ENCODE measurements at regions not wholly inside any gene's neighbourhood (a gene's known extent, or its start where the extent isn't known, plus 50 kb on each side); places are given as distances from the start of the nearest gene placed in this dataset.

GRCh38 chr3:190790185-190790584 lies 72.3 kb downstream of the GMNC start:
- H3K9me3 ChIP-seq (ENCODE audit: low read length): no peaks in the 10 kb centered on the region
- H3K4me1 ChIP-seq (ENCODE audit: insufficient read depth, low read length, poor library complexity, severe bottlenecking): no peaks in the 10 kb centered on the region
- ChIA-PET POLR2A (interaction anchor here (0.5 kb wide), 1 partner anchor 656 kb away, joined by 3 read pairs; no protein-coding TSS in a partner anchor), CTCF (ENCODE audit: unreplicated experiment) (no interaction called here)
- H3K36me3 ChIP-seq (ENCODE audit: insufficient read depth, low read length): no peaks in the 10 kb centered on the region
- no peaks in the 10 kb centered on the region for H4K20me1 ChIP-seq (ENCODE audit: insufficient read depth, low read length)
- DNase-seq (ENCODE audit: low spot score): no peak
- H3K4me2 ChIP-seq (ENCODE audit: low read length): no peak overlapping the region
- no peak overlapping the region for H2AFZ ChIP-seq (ENCODE audit: low read length)
- no TSS peak for BruUV-seq (replicated peaks)
- no peak overlapping the region for H3K27ac ChIP-seq (ENCODE audit: low read depth, low read length, poor library complexity, severe bottlenecking)
- intact Hi-C loops (cut with micrococcal nuclease; ENCODE audit: unreplicated experiment): no loop called here
- H3K79me2 ChIP-seq (ENCODE audit: insufficient read depth, low read depth, low read length): no peaks in the 10 kb centered on the region
- no peaks in the 10 kb centered on the region for H3K9me2 ChIP-seq (ENCODE audit: insufficient read depth, low read length)
- H3K4me3 ChIP-seq (ENCODE audit: low read depth, low read length, poor library complexity, severe bottlenecking): no peak overlapping the region
- TF ChIP-seq CTCF (conservative IDR thresholded peaks at IDR 0.05; ENCODE audit: low read length): no peak
- no peak for TF ChIP-seq EZH2phosphoT487 (IDR thresholded peaks at IDR 0.05; ENCODE audit: borderline replicate concordance, low read depth, low read length)

- Histone ChIP-seq H3K79me2 (ENCODE audit: insufficient read depth, low read depth, low read length) (no peaks in the 10 kb centered on the region), H3K9me2 (ENCODE audit: insufficient read depth, low read length) (no peaks in the 10 kb centered on the region), H3K36me3 (ENCODE audit: insufficient read depth, low read length) (no peaks in the 10 kb centered on the region), H3K27ac (ENCODE audit: low read depth, low read length, poor library complexity, severe bottlenecking) (no peak overlapping the region), H2AFZ (ENCODE audit: low read length) (no peak overlapping the region), H3K4me3 (ENCODE audit: low read depth, low read length, poor library complexity, severe bottlenecking) (no peak overlapping the region), H3K9me3 (ENCODE audit: low read length) (no peaks in the 10 kb centered on the region), H4K20me1 (ENCODE audit: insufficient read depth, low read length) (no peaks in the 10 kb centered on the region), H3K4me1 (ENCODE audit: insufficient read depth, low read length, poor library complexity, severe bottlenecking) (no peaks in the 10 kb centered on the region), H3K4me2 (ENCODE audit: low read length) (no peak overlapping the region)
- DNase-seq (ENCODE audit: low spot score): no peak
- no TSS peak for BruUV-seq (replicated peaks)
- CTCF ChIA-PET (ENCODE audit: unreplicated experiment): no interaction called here
- TF ChIP-seq CTCF (conservative IDR thresholded peaks at IDR 0.05; ENCODE audit: low read length) (no peak), EZH2phosphoT487 (IDR thresholded peaks at IDR 0.05; ENCODE audit: borderline replicate concordance, low read depth, low read length) (no peak)
- POLR2A ChIA-PET: interaction anchor here (0.5 kb wide), 1 partner anchor 635 kb away, joined by 3 read pairs; no protein-coding TSS in a partner anchor
- intact Hi-C loops (cut with micrococcal nuclease; ENCODE audit: unreplicated experiment): no loop called here
Measured at GRCh38 chr3:190786898-190787297, 75.6 kb downstream of the GMNC start.

- Histone ChIP-seq H3K4me1 (ENCODE audit: insufficient read depth, low read length, poor library complexity, severe bottlenecking) (no peaks in the 10 kb centered on the region), H4K20me1 (ENCODE audit: insufficient read depth, low read length) (no peaks in the 10 kb centered on the region), H3K79me2 (ENCODE audit: insufficient read depth, low read depth, low read length) (no peaks in the 10 kb centered on the region), H3K9me2 (ENCODE audit: insufficient read depth, low read length) (no peaks in the 10 kb centered on the region), H3K36me3 (ENCODE audit: insufficient read depth, low read length) (no peaks in the 10 kb centered on the region), H3K4me2 (ENCODE audit: low read length) (no peak overlapping the region), H3K27ac (ENCODE audit: low read depth, low read length, poor library complexity, severe bottlenecking) (no peak overlapping the region), H2AFZ (ENCODE audit: low read length) (no peak overlapping the region), H3K4me3 (ENCODE audit: low read depth, low read length, poor library complexity, severe bottlenecking) (no peak overlapping the region), H3K9me3 (ENCODE audit: low read length) (no peaks in the 10 kb centered on the region)
- no peak for TF ChIP-seq CTCF (conservative IDR thresholded peaks at IDR 0.05; ENCODE audit: low read length)
- TF ChIP-seq EZH2phosphoT487 (IDR thresholded peaks at IDR 0.05; ENCODE audit: borderline replicate concordance, low read depth, low read length): no peak
- BruUV-seq (replicated peaks): no TSS peak
- ChIA-PET POLR2A (no interaction called here), CTCF (ENCODE audit: unreplicated experiment) (no interaction called here)
- no peak for DNase-seq (ENCODE audit: low spot score)
- intact Hi-C loops (cut with micrococcal nuclease; ENCODE audit: unreplicated experiment): no loop called here
Measured at GRCh38 chr3:190785047-190785446, 77.4 kb downstream of the GMNC start.

Measured in OCI-LY7 (cell line).